ENCODE measurements at regions not wholly inside any gene's neighbourhood (a gene's known extent, or its start where the extent isn't known, plus 50 kb on each side); places are given as distances from the start of the nearest gene placed in this dataset.

- no peak overlapping the region for H3K4me3 ChIP-seq
- TF ChIP-seq POLR2A (IDR thresholded peaks at IDR 0.05) (no peak), EP300 (IDR thresholded peaks at IDR 0.05) (no peak), POLR2AphosphoS5 (IDR thresholded peaks at IDR 0.05) (no peak), CTCF (IDR thresholded peaks at IDR 0.05) (no peak)
- H3K27ac ChIP-seq = no peak overlapping the region
- H3K36me3 ChIP-seq = no peaks in the 10 kb centered on the region
- intact Hi-C loops (cut with DNase I) = no loop called here
- H3K27me3 ChIP-seq = no peaks in the 10 kb centered on the region
- H3K9me3 ChIP-seq = no peaks in the 10 kb centered on the region
- H3K4me1 ChIP-seq = no peaks in the 10 kb centered on the region
- DNase-seq = no peak
These were observed 355.3 kb upstream of the NRXN1 start for GRCh38 chr2:51387235-51387634.

- no peak for DNase-seq
- Histone ChIP-seq H3K27me3 (no peaks in the 10 kb centered on the region), H3K9me3 (no peaks in the 10 kb centered on the region), H3K4me3 (no peak overlapping the region), H3K4me1 (no peaks in the 10 kb centered on the region), H3K36me3 (no peaks in the 10 kb centered on the region), H3K27ac (no peak overlapping the region)
- TF ChIP-seq EP300 (IDR thresholded peaks at IDR 0.05) (no peak), POLR2A (IDR thresholded peaks at IDR 0.05) (no peak), CTCF (IDR thresholded peaks at IDR 0.05) (no peak), POLR2AphosphoS5 (IDR thresholded peaks at IDR 0.05) (no peak)
- intact Hi-C loops (cut with DNase I) = no loop called here
These were observed 348.1 kb upstream of the NRXN1 start for GRCh38 chr2:51379997-51380396.

- 64 to 86% methylated on average over 4 of the region's 4 CpGs for WGBS, 2 donors
These were observed 336.3 kb upstream of the NRXN1 start for GRCh38 chr2:51368250-51368649.

GRCh38 chr2:51350100-51350499 lies 318.2 kb upstream of the NRXN1 start:
- 7 to 33% methylated on average over 1 of the region's 1 CpG for WGBS, 2 donors

More at GRCh38 chr2:51368250-51368649, 336.3 kb upstream of the NRXN1 start:
- no peak for DNase-seq
- intact Hi-C loops (cut with DNase I) = no loop called here
- H3K36me3 ChIP-seq = no peaks in the 10 kb centered on the region
- no peaks in the 10 kb centered on the region for H3K9me3 ChIP-seq
- TF ChIP-seq EP300 (IDR thresholded peaks at IDR 0.05) (no peak), POLR2AphosphoS5 (IDR thresholded peaks at IDR 0.05) (no peak), CTCF (IDR thresholded peaks at IDR 0.05) (no peak), POLR2A (IDR thresholded peaks at IDR 0.05) (no peak)
- H3K27ac ChIP-seq = no peak overlapping the region
- H3K27me3 ChIP-seq = no peaks in the 10 kb centered on the region
- no peak overlapping the region for H3K4me3 ChIP-seq
- H3K4me1 ChIP-seq = no peaks in the 10 kb centered on the region

More at GRCh38 chr2:51350100-51350499, 318.2 kb upstream of the NRXN1 start:
- no peak overlapping the region for H3K27ac ChIP-seq
- no peak for TF ChIP-seq POLR2A (IDR thresholded peaks at IDR 0.05)
- no peak for TF ChIP-seq POLR2AphosphoS5 (IDR thresholded peaks at IDR 0.05)
- no peak for TF ChIP-seq EP300 (IDR thresholded peaks at IDR 0.05)
- no peak for TF ChIP-seq CTCF (IDR thresholded peaks at IDR 0.05)
- no peaks in the 10 kb centered on the region for H3K9me3 ChIP-seq
- no peak overlapping the region for H3K4me3 ChIP-seq
- intact Hi-C loops (cut with DNase I) = no loop called here
- no peaks in the 10 kb centered on the region for H3K36me3 ChIP-seq
- no peak for DNase-seq
- H3K27me3 ChIP-seq = no peaks in the 10 kb centered on the region
- H3K4me1 ChIP-seq = peaks cover 0 to 4% (median 0%) of the 10 kb centered on the region in 4 donors

All from sigmoid colon (tissue), 6 donors.